Testis (tissue), 2 donors: ENCODE measurements at regions not wholly inside any gene's neighbourhood (a gene's known extent, or its start where the extent isn't known, plus 50 kb on each side); places are given as distances from the start of the nearest gene placed in this dataset.

Experiments
- CTCF ChIP-seq, 3 experiments: fragments of 450-650 bp in 2 of 3; fragments of 200-600 bp in 1 of 3; sonication (generic) in 1 of 3; IDR thresholded peaks; one replicate each; pipeline ENCODE4 v1.5.1; 2016 to 2019; ENCODE audit warnings: antibody characterized with exemption in 3 of 3, mild to moderate bottlenecking in 2 of 3, moderate library complexity in 1 of 3
- POLR2A ChIP-seq: fragments of 450-650 bp; IDR thresholded peaks from one replicate; pipeline ENCODE4 v1.6.1; 2017; ENCODE audit warnings: antibody characterized with exemption, mild to moderate bottlenecking, moderate library complexity

GRCh38 chr7:119578116-119578515, 694.9 kb upstream of the KCND2 start:
- TF ChIP-seq CTCF (IDR thresholded peaks at IDR 0.05) (no peak), POLR2A (no peak)
